GM13977 (cell line): ENCODE measurements at regions not wholly inside any gene's neighbourhood (a gene's known extent, or its start where the extent isn't known, plus 50 kb on each side); places are given as distances from the start of the nearest gene placed in this dataset.

Experiments
- DNase-seq: peaks from one replicate; pipeline ENCODE4 v3.0.0; 2012; ENCODE audit warnings: low spot score
- in situ Hi-C: fragments of 300-500 bp; cut with MboI; formaldehyde crosslinking; loops from one replicate; pipeline ENCODE4 v1.12.0; 2022; ENCODE audit warnings: low sequenced_read_pairs, low pct_unique_long_range_greater_than_20kb, mixed read lengths, inconsistent platforms; ENCODE audit not compliant: unreplicated experiment
- TF ChIP-seq, protein P1 (sequence below): IDR thresholded peaks from 2 replicates; pipeline ENCODE4 v1.5.1; 2012; ENCODE audit warnings: mild to moderate bottlenecking, control low read depth; ENCODE audit not compliant: insufficient read depth; ENCODE audit errors: extremely low read depth, missing control alignments

DNA sequence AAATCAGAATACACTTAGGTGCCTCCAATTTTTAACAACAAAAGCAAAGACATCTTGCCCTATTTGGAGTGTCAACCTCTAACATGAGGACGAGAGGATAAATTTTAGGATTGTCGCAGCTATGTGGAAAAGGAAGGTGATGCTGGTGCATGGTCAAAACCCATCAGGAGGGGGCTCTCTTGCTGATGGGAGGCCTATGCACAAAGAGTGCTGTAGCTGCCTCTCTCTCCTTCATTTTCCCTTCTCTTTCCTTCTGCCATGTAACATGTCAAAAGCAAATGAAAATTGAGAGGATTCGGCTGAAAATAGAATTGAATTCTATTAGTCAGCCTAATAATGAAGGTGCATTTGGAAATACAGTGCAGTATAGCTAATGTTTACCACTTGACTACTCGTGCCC, 578.7 kb upstream of the ZNF462 start:
- in situ Hi-C loops, result no loop called here
- TF ChIP-seq, protein P1, sequence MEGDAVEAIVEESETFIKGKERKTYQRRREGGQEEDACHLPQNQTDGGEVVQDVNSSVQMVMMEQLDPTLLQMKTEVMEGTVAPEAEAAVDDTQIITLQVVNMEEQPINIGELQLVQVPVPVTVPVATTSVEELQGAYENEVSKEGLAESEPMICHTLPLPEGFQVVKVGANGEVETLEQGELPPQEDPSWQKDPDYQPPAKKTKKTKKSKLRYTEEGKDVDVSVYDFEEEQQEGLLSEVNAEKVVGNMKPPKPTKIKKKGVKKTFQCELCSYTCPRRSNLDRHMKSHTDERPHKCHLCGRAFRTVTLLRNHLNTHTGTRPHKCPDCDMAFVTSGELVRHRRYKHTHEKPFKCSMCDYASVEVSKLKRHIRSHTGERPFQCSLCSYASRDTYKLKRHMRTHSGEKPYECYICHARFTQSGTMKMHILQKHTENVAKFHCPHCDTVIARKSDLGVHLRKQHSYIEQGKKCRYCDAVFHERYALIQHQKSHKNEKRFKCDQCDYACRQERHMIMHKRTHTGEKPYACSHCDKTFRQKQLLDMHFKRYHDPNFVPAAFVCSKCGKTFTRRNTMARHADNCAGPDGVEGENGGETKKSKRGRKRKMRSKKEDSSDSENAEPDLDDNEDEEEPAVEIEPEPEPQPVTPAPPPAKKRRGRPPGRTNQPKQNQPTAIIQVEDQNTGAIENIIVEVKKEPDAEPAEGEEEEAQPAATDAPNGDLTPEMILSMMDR, result no peak
- no peak for DNase-seq

DNA sequence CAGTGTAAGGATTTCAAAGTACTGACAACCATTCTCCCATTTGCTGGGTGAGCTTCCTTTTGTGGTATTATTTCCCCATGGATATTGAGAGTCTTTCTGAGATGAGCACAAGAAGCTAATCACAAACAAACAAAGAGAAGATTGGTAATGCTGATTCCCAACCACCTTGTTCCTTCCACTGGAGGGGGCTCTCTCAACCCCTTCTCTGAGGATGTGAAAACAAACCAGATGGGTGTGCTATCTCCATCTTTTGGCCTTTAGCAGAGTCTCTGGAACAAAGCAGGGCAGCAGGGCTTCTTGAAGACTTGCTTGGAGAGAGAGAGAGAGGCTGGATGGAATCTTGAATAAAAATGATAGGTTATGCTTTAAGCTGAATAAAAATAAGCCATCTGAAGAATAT, 576.7 kb upstream of the ZNF462 start:
- no peak for DNase-seq
- TF ChIP-seq, protein P1, result peak; percentile 13
- in situ Hi-C loops, result no loop called here

DNA sequence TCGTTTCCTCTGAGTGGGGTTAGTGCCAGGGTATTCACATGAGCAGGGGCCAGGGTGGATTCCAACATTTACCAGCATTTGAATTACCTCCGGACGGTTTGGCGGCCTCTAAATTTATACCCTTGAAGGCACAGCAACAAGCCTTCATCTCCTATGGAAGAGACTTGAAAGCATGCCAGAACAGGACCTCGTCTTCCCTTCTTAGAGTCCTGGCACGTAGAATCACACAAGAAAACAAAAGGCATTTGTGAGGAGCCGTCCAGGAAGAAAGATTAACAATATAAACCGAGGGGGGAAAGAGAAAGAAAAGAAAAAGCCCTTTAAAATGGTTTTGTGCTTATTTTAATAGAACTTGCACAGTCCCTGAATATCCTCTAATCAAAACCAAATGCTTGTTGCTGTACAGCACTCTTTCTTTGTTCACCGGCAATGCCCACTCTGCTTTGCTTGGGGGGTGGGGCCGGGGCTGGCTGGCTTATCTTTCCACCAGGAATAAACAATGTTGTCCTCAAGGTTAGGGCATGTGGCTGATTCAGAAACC, 575.8 kb upstream of the ZNF462 start:
- DNase-seq, result no peak
- in situ Hi-C loops, result no loop called here
- TF ChIP-seq, protein P1, result no peak

DNA sequence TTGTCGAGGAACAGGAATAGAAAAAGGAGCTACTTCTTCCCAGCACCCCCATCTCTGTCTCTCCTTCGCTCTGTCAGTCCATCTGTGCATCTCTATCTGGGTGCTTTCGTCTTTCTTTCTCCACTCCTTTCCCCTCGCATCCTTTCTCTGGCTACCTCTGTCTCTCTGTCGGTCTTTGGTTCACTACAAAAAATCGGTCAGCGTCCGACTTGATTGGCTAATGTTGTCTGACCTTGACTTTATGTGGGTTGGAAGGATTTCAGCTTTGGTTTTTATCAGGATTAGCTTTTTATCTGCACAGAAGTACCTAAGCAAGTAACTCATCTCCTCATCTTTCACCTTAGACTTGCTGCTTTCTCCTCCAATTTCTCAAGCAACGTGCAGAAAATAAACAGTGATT, 575.2 kb upstream of the ZNF462 start:
- in situ Hi-C loops, result no loop called here
- TF ChIP-seq, protein P1, result no peak
- no peak for DNase-seq

DNA sequence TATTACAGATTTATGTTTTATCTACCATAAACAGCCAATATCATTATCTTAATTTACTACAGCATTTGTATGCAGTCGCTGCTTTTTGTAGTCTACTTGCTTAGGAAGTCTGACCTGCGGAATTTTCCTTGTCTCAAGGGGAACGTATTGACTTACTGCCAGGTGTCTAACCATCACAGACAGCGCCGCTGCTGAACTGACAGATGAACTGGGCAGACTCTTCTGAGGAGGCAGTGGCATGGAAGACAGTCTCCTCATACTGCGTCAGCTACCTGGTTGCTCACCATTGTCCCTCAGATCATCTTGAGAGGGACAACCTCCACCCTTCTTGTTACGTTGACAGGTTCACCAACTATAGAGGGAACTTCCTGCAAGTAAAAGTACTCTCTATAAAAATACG, 574.3 kb upstream of the ZNF462 start:
- no peak for DNase-seq
- TF ChIP-seq, protein P1, result no peak
- in situ Hi-C loops, result no loop called here

DNA sequence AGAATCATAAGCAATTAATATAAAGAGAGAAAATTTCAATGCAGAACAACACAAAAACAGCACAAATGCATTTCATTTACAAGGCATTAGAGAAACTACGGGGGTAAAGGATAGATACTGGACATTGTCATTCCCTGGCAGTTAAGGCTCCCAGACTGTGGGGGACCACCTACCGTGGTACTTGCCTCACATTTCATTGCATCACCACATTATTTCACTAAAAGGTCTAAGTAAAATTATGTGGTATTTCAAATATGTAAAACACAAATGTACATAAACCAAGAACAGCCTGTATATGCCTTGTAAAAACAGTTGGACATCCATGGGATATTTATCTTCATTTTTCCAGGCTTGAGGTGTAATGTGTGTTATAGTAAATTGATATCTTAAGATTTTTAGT, 571.2 kb upstream of the ZNF462 start:
- no peak for DNase-seq
- TF ChIP-seq, protein P1, result no peak
- in situ Hi-C loops, result no loop called here

DNA sequence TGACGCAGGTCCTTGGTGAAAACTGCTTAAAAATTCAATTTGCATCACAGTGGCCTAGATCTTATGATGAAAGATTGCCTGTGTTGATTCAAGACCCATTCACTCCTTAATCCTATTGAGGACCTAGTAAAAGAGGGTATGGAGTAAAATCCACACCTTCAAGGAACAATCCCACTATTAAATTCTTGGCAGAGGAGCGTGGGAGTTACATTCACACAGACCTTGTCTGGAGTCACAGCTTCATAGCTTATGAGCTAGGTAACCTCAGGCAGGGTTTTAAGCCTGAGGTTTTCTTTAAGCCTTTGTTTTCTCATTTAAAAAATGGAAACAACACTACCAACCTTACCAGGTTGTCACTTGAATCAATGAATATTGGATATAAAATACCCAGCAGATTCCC, 566.5 kb upstream of the ZNF462 start:
- TF ChIP-seq, protein P1, result no peak
- in situ Hi-C loops, result no loop called here
- DNase-seq, result no peak
